Activated CD4-positive, alpha-beta T cell treated with anti-CD3 and anti-CD28 coated beads, Interleukin-2, amount 50 U/mL, for 4 hours (primary cell): ENCODE measurements at regions not wholly inside any gene's neighbourhood (a gene's known extent, or its start where the extent isn't known, plus 50 kb on each side); places are given as distances from the start of the nearest gene placed in this dataset.

Source experiments
- DNase-seq, 2 experiments: peaks; one replicate each; pipeline ENCODE4 v3.0.0-alpha.2; 2020

DNA sequence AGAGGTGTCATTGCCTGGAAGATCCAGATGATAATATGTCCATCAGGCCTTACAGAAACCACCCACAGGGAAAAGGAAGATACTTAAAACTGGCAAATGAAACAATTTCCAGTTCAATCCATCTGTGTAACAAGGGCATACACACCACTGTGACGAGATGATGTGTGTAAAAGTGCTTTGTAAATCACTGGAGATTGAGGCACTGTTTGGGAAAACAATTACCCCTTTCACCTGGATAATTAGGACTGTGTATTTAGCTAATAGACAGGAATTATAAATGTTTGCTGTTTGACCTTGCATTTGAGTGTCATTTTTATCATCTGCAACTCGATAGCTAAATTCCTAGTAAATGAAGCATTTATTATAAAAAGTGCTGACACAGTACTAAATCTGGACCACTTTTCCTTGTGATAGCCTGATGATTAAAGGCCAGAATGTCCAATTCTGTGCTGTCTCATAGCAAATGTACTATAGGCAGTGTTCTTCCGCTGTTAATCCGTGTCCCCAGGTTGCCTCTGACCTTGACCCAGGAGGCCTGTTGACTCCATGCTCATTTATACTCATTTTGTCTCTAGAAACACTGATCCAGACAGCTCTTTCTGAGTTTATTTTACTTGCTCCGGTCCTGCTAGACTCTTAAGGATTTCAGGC, 105.8 kb downstream of the LACC1 start:
- DNase-seq, result no peak

DNA sequence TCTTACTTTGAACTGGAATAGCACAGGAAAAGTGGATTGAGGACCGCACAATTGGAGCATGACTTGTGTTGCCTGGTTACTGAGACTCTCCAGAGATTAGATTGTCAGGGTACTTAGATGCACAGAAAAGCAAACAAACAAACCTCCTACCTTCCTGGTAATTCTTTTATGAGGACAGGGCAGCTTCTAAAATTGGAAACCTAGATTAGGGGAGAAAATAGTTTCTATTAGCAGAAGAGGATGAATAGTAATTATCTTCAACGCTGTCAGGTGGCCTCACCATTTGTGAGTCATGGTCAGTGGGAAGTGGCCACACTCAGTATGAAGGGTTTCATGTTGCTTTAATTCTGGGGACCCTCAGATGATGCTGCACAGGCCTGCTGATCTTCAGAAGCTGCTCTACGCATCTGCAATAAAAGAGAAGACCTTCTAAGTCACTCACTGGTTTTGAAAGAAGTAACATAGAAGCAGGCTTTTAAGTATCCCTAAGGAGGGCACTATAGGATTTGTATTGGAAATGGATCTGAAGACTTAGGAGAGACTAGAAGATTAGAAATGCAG, 106.8 kb downstream of the LACC1 start:
- DNase-seq, result no peak

DNA sequence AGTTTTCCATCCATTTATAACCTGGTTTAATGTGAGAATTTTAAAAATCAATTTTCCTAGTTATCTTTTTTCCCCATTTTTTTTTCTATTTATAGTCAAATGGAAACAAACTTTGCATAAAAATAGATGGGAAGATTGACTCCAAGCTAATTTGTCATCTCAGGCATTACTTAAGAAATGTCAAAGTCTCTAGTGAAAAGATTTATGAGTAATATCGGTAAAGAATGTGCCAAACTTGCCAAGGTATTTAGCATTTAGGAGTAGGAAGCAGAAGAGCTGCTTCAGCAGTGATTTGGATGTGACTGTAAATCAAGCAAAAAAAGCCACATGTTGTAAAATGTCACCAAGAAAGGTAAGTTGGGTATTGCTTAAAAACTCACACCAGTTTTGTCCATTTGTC, 108.6 kb downstream of the LACC1 start:
- DNase-seq, result no peak

DNA sequence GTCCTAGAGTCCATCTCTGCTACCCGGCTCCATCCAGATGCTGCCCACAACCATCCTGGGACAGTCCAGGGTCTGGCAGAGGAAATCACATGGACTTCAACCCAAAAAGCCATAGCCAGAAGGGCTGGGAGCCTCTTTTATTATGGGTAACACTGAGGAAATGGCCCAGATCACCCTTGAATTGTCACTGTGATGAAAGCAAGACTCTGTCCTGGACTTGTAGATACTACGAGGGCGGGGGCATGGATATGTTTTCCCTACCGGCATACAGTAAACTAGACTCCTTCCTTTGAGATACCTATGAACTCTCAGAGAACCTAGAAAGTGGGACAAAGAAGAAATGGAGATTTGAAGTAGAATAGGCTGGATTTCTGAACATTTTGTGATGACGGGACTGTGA, 110.3 kb downstream of the LACC1 start:
- DNase-seq, result no peak

GRCh38 chr13:43990829-43991228, 111.1 kb downstream of the LACC1 start:
- DNase-seq, result no peak

GRCh38 chr13:43991773-43992201, 112.1 kb downstream of the LACC1 start:
- no peak for DNase-seq

DNA sequence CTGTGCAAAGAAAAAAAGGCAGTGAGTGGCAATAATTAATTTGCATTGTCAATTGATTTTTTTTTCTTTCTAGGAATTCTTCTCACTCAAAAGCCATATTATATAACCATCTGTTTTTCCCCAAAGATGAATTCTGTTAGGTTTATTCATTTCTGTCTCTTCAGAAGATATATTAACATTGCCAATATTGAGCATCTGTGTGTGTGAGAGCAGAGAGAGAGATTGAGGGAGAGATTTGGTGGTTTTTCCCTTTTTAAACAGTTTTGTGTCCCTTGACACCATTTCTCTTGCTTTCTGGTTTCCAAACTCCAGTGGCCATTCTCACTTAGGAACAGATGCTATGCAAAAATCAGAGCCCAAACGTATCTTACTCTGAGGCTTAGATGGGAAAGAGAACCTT, 112.5 kb downstream of the LACC1 start:
- DNase-seq, result no peak

DNA sequence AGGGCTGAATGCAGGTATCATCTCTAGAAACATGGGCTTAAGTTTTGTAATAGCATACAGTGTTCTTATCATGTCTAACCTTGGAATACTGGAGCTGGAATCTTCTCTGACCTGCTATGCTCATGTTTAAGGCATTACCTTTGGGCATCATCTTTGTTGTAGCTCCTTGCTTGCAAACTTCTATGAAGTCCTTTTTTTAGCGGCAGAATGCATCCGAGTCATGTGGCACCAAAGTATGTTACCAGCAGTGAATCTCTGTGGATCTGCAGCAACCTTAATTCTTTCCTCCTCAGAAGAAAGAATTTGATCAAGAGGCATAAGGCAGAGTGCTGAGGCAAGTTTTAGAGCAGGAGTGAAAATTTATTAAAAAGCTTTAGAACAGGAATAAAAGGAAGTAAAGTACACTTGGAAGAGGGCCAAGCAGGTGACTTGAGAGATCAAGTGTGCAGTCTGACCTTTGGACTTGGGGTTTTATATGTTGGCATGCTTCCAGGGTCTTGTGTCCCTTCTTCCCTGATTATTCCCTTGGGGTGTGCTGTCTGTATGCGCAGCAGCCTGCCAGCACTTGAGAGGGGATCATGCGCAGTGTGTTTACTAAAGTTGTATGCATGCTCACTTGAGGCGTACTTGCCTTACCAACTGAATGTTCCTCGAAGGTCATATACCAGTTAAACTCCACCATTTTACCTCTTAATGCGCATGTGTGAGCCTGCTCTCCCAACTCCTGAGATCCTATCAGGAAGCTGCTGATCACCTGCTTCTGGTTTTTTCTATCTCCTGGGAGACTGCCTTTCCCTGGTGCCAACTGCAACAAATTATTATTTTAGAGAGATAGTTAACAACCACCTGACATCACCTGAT, 115.5 kb downstream of the LACC1 start:
- no peak for DNase-seq

DNA sequence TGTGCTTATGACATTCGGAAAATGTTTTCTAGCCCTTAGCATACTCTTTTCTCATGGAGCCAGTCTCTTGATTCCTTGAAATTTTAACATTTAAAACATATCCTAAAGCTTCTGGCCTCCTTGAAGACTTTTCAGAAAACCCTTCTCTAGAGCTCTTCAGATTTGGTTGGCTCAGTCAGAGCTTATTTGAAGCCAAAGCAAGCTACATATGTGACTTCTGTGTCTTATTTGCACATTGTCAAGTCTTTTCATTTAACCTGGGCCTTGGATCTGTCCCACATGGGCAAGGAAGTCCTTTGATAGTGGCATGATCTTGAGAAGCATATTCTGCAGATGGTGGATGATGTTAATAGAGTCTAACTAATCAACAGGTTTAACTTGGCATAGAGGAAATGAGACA, 116.5 kb downstream of the LACC1 start:
- no peak for DNase-seq

DNA sequence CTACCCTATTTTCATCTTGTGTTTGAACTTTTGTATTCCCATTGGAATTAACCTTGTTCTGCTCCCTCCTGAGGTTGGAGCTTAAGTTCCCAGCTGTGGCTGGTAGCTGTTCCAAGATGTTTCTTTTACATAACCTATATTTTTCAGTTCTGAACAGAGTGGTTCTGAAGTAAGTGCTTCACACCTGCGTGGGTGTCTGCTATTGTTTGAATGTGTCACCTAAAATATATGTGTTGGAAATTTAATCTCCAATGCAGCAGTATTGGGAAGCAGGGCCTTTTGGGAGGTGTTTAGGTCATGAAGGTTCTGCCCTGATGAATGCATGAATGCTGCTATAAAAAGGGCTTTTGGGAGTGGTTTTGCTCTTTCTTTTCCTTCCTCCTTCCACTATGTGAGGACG, 123.8 kb downstream of the LACC1 start:
- no peak for DNase-seq

GRCh38 chr13:44004878-44005277, 125.2 kb downstream of the LACC1 start:
- no peak for DNase-seq

- no peak for DNase-seq
Measured at GRCh38 chr13:44007451-44007850, 127.7 kb downstream of the LACC1 start.

- DNase-seq, result no peak
Measured at GRCh38 chr13:44011036-44011435, 131.3 kb downstream of the LACC1 start.

DNA sequence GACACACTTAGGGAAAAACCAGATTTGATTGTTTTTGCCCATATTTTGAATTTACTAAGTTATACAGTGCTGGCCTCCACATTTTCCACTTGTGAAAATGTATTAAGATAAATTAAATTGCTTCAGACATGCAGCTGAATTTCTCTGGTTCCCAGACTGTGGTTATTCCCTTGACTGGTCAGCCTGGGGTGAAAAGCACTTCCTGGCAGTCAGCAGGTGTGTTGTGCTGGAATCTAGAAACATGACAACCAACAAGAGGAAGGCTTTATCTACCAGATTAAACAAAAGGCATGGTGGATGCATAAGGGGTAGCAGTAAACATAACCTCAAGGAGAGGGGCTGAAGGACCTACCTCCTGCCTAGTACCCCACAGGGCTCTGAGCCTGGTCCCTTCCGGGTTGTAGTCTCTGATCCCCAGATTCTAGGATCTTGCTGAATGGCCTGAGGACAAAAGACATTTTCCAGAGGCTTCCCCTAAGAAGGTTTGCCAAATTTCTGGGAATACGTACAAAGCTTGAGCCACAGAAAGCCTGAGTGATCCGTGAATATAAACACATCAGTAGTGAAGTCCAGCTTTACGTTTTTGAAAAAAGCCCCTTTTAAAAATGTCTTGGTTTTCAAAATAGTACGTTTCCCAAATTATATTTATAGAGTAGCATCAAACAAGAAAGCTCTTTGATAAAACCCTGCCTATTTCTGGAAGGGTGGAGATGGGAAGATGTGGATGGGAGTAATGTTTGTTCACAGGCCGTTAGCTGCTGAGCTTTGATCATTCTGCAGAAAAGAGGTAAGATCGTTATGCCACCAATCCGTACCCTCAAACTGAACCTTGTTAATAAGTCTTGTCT, 133.4 kb downstream of the LACC1 start:
- DNase-seq, result no peak

GRCh38 chr13:44013758-44014291, 134.1 kb downstream of the LACC1 start:
- no peak for DNase-seq

GRCh38 chr13:44014501-44014900, 134.8 kb downstream of the LACC1 start:
- no peak for DNase-seq

DNA sequence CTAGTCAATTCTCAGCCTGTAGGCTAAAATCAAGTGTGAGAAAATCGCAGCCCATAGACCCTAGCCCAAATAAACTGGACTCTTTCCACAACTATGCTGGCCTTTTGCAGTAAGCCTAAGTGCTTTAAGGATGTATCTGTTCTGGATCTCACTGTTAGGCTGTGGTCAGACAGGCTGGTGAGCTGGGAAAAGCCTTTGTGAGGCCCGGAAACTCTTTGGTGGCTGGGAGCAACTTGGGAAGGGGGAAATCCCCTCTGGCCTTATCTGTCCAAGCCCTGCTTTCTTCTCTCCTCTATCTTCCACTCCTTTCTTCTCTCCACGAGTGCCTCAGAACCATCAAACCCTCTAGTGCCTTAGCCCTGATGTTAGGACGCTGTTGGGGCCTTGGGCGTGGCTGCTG, 135.4 kb downstream of the LACC1 start:
- DNase-seq, result no peak

GRCh38 chr13:44015811-44016210, 136.1 kb downstream of the LACC1 start:
- DNase-seq, result no peak

GRCh38 chr13:44017756-44018309, 138.1 kb downstream of the LACC1 start:
- DNase-seq, result no peak

- no peak for DNase-seq
Measured at GRCh38 chr13:44019651-44020050, 139.9 kb downstream of the LACC1 start.

DNA sequence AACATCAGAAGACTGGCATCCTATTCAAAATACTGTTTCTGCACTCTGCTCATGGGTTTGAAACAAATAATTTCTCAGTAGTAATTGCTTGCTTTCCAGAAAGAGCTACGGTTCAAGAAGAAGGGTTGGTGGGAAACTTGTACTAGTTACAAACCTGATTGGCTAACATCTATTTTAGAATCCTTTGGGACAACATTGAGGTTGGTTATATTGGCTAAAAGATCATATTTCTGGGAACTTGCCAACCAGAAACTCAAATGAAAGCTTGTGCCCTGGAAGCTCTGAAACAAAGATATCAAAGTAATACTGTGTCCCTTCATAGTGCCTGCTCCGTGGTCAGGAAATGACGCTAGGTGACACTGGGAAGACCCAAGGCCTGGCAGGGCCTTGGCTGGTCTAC, 141.7 kb downstream of the LACC1 start:
- no peak for DNase-seq

GRCh38 chr13:44022196-44022595, 142.5 kb downstream of the LACC1 start:
- DNase-seq, result no peak
